ENCODE measurements at regions not wholly inside any gene's neighbourhood (a gene's known extent, or its start where the extent isn't known, plus 50 kb on each side); places are given as distances from the start of the nearest gene placed in this dataset.

DNA sequence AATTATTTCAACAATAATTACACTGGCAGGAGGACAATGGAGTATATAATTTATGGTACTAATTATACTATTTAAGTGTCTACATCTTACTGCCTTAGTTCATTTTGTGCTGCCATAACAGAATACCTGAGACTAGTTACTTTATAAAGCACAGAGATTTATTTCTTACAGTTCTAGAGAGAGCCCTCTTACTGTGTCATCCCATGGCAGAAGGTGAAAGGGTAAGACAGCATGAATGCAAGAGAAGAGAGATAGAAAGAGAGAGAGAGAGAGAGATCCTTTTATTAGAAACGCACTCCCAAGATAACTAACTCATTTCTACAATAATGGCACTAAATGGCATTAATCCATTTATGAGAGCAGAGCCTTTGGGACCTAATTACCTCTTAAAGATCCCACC is 314.7 kb downstream of the EPM2A start:
- no peak for TF ChIP-seq FOXA1 (IDR thresholded peaks at IDR 0.05)
- no peak for TF ChIP-seq SUZ12 (IDR thresholded peaks at IDR 0.05)
- no peak for TF ChIP-seq HDGF (IDR thresholded peaks at IDR 0.05; ENCODE audit: borderline replicate concordance)
- TF ChIP-seq FOXM1 (IDR thresholded peaks at IDR 0.05; ENCODE audit: borderline replicate concordance) = no peak
- no peak for TF ChIP-seq SP1 (IDR thresholded peaks at IDR 0.05)
- no peak for TF ChIP-seq FOXK2 (IDR thresholded peaks at IDR 0.05)
- no peak for TF ChIP-seq ZNF384 (IDR thresholded peaks at IDR 0.05)
- no peak for TF ChIP-seq BHLHE40 (IDR thresholded peaks at IDR 0.05; ENCODE audit: borderline replicate concordance)
- TF ChIP-seq TARDBP (IDR thresholded peaks at IDR 0.05) = no peak
